NOMO-1 treated with dmso at 0.1 percent for 144 hours (cell line): ENCODE measurements at regions not wholly inside any gene's neighbourhood (a gene's known extent, or its start where the extent isn't known, plus 50 kb on each side); places are given as distances from the start of the nearest gene placed in this dataset.

ENCODE experiments used
- DNase-seq: peaks from one replicate; lab custom pipeline; 2025; ENCODE audit not compliant: unreplicated experiment; lab: John Stamatoyannopoulos, UW

DNA sequence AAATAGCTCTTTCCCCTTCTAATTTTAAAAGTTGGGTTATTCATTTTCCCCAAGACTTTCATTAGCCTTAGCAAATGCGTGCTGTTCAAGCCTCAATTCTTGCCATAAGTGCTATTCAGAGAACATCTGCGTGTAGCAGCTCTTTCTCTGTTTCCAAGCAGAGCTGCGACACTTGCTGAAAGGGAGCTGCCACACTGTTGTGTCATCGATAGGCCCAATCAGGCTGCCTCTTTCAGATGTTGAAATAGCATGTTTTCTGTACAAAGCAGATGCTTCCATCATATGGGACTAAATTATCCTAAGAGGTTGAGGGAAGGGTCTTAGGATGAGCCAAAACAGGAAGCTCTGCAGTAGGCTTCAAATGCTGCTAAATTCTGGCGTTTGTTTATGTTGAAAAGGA is 220.9 kb upstream of the CDC14C start:
- no peak for DNase-seq

DNA sequence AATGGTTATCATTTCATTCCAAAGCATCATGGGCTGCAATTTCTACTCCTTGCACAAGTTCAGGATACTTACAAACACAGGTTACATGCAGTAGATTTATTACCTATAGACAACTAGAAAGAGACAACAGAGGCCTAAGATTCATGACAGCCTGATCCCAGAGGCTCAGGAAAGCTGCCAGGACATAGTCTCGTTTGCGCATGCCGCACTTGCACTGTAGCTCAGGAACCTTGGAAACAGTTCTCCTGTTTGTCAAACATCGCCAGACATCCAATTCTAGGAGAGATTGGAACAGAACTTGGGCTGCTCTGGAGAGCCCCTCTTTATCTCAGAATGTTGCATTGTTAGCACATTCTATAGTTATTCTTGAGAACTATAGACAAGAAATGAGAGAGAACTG is 216.2 kb upstream of the CDC14C start:
- DNase-seq, result no peak

DNA sequence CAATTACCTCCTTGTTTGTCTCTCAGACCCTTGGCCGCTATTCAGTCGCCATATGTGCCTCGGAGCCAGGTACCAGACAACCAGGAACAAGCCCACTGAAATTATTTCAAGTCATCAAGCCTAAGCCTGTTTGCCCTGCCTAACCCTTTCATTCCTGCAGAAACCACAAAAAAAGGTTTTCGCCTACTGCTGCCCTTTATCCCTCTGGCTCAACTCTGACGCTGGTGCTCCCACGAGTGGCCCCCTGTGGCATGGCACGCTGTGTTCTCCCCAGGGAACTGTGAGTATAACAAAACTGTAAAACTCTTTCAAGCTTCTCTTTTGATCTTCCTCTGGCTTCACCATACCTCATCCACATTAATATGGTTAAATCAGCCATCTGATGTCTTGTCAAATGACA is 215.7 kb upstream of the CDC14C start:
- DNase-seq, result no peak

DNA sequence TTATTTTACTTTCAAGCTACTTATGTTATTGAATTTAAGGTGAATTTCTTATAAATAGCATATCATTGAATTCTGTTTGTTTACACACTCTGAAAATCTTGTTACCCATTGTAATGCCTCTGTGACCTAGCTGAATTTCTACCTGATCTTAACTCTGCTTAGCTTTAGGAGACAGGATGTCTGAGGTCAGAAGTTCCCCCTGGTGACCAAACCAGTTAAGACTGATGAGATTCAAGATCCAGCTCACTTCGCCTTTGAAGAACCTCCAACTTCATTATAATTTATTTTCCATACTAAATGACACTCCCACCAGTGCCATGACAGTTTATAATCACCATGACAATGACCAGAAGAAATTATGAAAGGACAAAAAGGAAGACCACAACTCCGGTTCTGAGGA is 213.4 kb upstream of the CDC14C start:
- no peak for DNase-seq

DNA sequence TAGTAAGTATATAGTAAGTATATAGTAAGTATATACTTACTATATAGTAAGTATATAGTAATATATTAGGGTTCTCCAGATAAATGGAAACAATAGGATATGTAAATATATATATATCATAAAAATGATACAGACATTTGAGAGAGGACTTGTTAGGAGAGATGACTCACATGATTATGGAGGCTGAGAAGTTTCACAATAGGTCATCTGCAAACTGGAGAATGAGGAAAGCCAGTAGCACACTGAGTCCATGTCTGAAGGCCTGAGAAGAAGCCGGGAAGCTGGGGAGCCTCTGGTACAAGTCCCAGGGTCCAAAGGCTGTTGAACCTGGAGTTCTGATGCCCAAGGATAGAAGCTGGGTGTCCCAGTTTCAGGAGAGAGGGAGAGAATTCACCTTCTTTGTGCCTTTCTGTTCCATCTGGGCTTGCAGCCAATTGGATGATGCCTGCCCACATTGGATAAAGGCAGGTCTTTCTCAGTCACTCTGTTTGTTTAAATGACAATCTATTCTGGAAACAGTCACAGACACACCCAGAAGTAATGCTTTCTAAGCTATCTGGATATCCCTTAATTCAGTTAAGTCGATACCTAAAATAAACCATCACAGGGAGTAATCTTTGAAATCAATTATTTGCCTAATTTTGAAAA is 205.5 kb upstream of the CDC14C start:
- no peak for DNase-seq

DNA sequence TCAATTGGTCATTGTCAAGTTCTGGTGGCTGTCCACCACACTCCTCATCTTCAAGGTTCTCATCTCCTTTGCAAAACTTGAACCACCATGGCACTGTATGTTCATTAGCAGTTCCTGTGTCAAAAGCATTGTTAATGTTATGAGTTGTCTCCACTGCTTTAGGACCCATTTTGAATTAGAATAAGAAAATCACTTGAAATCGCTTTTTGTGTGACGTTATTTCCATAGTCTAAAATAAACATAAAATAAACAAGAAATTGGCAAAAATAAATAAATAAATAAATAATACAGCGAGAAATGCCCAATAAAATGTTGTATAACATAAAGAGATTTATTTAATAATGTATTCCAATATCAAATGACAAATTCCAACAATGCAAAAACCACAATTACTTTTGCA is 195.5 kb upstream of the CDC14C start:
- DNase-seq, result no peak

DNA sequence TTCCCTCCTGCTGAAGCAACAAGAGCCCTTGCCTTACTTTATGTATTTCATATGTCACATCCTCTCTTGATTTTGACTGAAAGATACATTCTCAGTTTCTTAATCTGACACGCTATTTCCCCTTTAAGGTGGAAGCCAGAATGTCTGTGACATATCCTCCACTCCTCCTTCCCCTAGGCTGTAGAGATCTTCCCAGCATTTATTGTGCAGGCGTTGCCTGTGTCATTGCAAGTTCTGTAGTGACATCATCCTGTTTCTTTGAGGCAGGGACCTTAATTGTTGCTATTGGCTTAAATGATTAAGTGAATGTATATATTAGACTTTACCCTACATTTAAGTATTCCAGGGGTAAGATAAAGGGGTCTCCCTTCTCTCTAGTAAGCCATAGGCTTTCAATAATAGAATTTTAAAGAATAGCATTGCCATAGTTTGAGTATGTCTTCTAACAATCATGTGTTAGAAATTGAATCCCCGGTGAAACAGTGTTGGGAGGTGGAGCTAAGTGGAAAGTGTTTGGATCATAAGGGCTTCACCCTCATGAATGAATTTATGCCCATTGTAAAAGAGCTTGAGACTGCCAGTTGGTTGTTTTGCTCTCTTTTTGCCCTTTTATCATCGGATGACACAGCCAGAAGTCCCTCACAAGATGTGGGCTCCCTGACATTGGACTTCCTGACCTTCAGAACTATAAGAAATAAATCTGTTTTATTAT is 189.5 kb upstream of the CDC14C start:
- DNase-seq, result peak; percentile 6

DNA sequence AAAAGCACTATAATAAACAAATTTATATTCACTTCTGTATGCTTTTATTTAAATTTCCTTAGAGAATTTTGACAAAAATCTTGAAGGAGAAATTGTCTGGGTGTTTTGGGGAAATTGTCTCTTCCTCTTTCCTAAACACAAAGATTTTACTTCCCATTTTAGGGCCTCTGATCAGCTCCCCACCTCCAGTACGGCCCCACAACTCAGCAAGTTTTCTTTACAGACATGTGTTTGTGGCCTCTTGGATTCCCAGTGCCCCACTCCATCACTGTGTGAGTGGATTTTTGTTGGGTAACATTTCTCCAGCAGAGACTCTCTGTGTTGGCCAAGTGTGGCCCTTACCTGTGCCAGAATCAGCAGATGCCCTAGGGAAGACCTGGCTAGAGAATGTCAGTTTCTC is 182.8 kb upstream of the CDC14C start:
- peak; percentile 63 for DNase-seq

DNA sequence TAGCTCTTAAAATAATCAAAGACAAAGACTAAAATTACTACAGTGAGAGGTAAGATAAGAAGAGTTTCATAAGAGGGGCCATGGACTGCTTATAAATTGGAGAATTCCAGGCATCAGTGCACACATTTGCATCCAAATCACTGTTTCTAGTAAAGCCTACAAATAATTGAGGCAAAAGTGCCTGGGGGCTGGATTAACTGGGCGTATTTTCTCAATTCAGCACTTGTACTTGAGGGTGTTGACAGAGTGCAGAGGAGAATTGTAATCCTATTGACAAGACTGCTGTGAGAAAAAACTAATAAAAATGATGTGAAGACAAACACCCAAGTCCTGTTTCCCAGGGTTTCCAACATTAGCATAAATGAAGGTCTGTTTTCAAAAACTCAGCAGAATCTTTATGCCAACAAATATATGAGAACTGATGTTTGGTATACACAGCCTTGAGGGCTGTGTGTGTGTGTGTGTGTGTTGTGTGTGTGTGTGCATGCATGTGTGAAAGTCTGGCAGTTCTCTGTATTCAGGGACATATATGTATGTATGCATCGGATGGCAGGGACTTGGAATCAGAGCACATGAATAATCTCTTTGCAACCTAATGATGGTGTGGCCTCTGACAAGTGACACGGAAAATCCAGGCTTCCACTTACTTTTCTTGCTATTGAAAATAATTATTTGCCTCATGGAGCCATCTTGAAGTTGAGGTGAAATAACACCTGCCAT is 182.1 kb upstream of the CDC14C start:
- DNase-seq, result no peak

DNA sequence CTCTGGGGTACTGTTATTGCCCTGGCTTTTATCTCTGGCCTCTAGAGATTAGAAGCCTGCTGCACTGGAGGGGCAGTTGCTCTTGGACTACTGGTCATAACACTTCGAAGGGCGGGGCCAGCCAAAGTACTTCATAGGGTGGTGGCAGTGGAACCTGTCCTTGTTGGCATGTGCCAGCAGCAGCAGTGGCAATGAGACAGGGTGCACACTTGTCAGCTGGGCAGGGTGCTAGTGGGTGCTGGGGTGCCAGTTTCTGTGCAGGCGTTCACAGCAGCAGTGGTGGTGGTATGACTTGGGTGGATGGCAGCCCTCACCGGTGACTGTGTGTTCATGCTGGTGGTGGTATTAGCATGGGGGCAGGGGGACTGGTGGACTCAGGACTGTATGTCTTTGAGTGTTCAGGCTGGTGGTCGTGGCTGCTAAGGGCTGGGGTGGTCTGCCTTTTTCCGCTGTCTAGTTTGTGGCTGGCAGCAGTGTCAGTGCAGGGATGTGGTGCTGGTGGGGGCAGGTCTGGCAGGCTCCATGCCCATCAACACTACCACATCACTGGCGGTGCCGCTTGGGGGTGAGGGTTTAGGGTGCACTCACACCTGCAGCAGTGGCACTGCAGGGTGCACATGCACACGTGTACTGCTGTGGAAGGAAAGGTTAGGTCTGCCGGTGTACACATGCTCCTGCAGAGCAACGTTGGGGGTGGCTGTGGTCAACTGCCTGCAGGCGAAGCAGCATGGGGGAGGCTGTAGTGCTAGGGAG is 176.1 kb upstream of the CDC14C start:
- DNase-seq, result no peak

DNA sequence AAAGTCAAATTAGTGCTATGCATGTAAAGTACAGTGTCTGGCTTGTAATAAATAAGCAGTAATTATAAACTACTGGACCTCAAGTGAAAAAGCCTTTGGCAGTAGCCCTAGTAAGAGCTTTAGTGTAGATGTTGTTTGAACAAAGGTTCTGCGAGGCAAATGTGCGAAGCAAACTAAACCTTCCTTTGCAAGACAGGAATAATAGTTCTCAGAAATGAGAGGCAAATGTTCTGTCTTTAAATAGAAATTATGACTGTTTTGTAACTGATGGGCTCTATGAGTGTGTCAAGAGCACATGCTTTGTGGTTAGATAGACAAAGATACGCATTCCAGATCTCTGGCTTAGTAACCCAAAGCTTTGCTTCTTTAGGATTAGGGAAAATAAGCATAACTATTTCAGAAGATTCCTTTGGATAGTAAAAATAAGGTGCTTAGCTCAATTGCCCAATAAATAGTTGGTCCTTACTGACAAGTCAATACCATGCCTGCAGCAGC is 169.2 kb upstream of the CDC14C start:
- no peak for DNase-seq

DNA sequence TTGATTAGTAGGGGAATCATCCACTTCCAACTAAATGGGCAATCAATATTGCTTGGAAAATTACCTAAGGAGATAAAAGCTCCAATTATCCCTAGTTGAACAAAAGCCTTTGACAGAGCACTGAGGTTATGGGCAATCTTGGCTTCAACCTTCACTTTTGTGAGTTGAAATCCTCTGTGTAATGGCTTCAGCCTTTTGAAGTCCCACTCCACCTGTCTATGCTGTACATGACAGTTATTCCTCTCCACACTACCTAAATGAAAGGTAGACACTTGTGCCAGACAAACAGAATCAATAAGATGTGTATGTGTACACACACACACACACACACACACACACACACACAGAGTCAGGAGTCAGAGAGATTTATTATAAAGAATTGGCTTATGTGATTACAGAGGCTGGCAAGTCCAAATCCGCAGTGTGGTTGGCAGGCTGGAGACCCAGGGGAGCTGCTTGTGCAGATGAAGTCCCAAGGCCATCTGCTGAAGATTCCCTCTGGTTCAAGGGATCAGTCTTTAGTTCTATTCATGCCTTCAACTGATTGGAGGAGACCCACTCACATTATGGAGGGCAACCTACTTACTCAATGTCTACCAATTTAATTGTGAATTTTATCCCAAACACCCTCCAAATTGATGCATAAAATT is 164.8 kb upstream of the CDC14C start:
- DNase-seq, result no peak

DNA sequence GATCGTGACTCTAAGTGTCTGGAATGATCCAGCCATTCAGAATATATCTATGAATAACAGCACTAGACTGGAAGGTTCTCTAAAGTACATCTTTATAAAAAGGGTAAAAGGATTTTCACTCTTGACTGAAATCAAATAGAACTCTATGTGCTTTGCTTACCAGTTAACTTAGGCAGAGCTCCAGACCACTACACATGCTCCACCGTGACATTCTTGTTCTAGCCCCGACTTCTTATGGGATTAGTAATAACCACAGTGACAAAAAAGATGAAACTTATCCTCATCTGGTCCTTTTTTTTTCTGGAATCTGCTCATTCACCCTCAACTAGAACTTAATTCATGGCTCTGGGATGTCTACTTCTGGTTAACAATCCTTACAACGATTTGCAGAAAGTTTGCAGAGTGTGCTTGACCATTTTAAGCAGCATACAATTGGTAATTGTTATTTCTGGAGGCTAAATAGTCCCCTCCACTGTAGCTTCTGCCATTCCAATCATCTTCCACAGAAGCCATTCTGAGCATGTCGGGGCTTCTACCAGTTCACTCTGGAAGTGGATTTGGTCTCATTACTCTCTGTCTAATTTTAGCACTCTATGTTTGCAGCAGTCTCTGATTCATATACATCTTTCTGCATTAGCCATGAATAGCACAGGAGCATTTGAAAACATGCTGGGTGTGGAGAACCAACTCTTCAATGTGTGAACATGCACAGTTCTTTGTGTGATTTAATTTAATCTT is 163.7 kb upstream of the CDC14C start:
- DNase-seq, result no peak

DNA sequence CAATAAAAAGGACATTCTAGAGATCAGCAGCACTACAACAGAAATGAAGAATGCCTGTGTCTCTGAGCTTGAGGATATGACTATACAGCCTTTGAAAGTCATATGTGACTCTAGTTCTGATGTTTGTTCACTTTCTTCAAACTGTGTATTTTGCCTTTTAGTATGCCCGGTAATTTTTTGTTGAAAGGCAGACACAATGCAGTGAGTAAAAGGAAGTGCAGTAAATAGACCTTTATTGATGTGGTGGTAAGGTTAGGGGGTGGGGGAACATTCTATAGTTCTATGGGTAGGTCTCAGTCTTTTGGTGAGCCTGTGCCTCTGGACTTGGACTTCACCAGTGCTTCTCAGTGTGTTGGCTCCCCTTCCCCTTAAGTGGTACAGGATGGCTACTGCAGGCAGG is 143.5 kb upstream of the CDC14C start:
- no peak for DNase-seq

DNA sequence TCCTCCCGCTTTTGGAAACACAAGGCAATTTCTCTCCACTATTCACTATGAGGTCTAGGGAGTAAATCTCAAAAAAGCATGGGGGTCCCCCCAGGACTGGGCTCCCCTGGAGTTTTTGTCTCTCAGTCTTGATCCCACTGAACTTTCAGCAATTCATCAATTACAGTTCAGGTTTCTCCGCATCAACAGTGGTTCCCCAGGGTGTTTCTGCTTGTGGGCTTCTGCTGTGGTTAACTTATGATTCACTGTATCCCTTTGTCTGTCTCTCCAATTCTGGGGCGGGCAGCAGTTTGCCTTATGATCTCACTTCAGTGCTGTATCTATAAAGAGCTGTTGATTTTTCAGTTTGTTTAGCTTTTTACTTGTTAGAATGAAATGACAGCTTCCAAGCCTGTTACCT is 142.6 kb upstream of the CDC14C start:
- DNase-seq, result no peak

DNA sequence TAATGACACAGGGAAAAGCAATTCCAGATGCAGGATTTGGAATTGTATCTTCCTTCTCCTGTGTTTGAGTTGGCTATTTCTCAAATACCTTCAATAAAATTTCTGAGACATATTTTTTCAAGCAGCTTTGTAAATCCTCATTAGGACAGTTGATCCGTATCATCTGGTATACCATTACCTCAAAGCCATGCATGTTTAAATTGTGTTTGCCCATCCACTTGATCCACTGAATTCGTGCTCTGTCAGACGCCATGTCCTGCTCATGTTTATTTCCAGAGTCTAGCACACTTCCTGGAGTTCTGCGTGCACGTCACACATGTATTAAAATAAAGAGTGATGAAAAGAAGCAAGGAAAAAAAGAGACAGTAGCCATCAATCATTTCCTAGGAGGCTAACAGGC is 141.8 kb upstream of the CDC14C start:
- no peak for DNase-seq

DNA sequence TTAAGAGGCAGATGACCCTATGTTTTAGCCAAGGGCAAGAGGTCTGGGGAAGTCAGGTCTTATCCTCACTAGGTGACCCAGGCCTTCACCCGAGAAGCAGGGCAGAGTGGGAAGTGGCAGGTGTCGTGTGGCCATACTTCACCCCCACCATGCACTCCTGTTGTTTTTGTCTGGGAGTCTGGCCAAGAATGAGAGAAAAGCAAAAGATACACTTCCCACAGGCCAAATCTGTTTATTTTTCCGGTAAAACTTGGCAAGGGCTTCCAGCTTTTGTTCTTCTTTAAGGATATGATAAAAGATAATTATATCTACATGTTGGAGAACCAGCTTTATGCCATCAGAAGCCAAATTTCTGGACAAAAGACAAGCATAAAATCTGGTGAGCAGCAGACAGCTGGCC is 137.4 kb upstream of the CDC14C start:
- DNase-seq, result no peak

DNA sequence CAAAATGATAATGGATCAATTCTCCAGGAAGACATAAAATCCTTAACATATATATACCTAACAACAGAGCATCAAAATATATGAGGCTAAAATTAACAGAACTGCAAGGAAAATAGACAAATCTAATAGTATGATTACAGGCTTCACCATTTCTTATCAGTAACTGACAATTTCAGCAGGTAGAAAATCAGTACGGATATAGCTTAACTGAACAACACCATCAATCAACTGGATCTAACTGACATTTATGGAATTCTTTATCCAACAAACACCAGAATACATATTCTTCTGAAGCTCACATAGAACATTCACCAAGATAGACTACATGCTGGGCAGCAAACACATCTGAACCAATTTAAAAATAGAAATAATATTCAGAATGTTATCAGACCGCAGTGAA is 121.1 kb upstream of the CDC14C start:
- no peak for DNase-seq

DNA sequence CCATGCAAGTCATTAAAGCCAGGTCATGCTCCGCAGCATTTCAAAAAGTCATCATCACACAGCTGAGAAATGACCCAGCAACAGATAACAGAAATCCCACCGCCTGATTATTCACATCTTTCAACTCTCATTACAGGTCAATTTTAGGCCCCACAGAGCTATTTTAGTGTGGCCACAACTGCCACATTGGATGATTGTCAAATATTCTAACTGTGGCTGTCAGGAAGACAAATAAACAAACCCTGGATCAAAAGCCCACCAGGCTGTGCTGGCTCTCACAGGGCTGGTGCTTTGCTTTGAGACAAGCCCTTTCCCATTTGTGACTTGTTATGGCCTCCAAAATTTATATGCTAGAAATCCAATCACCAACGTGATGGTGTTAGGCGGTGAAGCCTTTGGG is 117.6 kb upstream of the CDC14C start:
- DNase-seq, result no peak

DNA sequence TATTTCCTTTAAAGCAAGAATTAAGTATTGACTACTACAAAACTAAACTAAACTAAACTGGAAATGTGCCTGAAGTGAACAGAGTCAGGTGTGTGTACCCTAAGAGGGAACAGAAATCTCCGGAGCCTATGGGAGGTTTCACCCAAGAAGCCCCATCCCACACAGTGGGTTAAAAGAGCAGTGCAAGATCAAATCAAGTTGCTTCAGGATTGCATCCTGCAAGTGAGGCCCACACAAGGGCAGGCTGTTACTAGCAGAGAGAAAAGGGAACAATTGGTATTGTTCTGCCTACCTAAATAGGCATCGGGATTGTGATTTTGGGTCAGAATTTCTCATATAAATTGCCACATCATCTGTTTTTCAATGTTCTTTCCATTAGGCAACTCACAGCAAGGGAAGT is 113.3 kb upstream of the CDC14C start:
- DNase-seq, result no peak
